ENCODE measurements at regions not wholly inside any gene's neighbourhood (a gene's known extent, or its start where the extent isn't known, plus 50 kb on each side); places are given as distances from the start of the nearest gene placed in this dataset.

DNA sequence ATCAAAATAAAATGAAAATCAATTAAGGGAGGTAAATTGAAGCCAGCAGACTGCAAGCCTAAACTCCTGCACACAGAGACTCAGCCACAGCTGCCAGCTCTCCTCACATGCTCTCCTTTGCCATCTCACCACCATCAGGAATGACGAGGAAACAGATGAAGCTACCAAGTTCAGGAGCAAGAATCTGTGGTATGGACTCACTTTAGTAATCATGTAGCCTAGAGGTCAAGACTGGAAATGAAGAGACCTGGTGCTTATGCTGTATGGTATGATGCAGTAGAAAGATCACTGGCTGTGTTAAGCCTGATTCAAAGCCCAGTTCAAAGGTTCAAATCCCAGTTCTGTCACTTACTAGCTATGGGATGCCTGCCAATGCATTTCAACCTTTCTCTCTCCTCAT is 78.9 kb upstream of the CAMK1G start:
- TF ChIP-seq ZBTB7A (IDR thresholded peaks at IDR 0.05; ENCODE audit: low read depth) (no peak), RAD21 (IDR thresholded peaks at IDR 0.05; ENCODE audit: low read depth) (no peak), TAF1 (IDR thresholded peaks at IDR 0.05; ENCODE audit: low read depth) (no peak), EP300 (IDR thresholded peaks at IDR 0.05; ENCODE audit: borderline replicate concordance) (no peak), EGR1 (IDR thresholded peaks at IDR 0.05) (no peak), CREB1 (IDR thresholded peaks at IDR 0.05; ENCODE audit: low read depth) (no peak)
- TF ChIP-seq, protein P1, sequence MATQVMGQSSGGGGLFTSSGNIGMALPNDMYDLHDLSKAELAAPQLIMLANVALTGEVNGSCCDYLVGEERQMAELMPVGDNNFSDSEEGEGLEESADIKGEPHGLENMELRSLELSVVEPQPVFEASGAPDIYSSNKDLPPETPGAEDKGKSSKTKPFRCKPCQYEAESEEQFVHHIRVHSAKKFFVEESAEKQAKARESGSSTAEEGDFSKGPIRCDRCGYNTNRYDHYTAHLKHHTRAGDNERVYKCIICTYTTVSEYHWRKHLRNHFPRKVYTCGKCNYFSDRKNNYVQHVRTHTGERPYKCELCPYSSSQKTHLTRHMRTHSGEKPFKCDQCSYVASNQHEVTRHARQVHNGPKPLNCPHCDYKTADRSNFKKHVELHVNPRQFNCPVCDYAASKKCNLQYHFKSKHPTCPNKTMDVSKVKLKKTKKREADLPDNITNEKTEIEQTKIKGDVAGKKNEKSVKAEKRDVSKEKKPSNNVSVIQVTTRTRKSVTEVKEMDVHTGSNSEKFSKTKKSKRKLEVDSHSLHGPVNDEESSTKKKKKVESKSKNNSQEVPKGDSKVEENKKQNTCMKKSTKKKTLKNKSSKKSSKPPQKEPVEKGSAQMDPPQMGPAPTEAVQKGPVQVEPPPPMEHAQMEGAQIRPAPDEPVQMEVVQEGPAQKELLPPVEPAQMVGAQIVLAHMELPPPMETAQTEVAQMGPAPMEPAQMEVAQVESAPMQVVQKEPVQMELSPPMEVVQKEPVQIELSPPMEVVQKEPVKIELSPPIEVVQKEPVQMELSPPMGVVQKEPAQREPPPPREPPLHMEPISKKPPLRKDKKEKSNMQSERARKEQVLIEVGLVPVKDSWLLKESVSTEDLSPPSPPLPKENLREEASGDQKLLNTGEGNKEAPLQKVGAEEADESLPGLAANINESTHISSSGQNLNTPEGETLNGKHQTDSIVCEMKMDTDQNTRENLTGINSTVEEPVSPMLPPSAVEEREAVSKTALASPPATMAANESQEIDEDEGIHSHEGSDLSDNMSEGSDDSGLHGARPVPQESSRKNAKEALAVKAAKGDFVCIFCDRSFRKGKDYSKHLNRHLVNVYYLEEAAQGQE (IDR thresholded peaks at IDR 0.05; ENCODE audit: low read depth), result no peak

Data from Ishikawa (cell line).